C1 segment of cervical spinal cord (tissue), 14 donors: ENCODE measurements at regions not wholly inside any gene's neighbourhood (a gene's known extent, or its start where the extent isn't known, plus 50 kb on each side); places are given as distances from the start of the nearest gene placed in this dataset.
"Not testable (repeated sequence)": the region's sequence is repeated elsewhere in the genome, so short reads cannot be mapped to it uniquely, and the experiment has no call there.

Experiments used
- DNase-seq, 14 donors: peaks; one replicate each; lab custom pipeline; 2025; lab: John Stamatoyannopoulos, UW

DNA sequence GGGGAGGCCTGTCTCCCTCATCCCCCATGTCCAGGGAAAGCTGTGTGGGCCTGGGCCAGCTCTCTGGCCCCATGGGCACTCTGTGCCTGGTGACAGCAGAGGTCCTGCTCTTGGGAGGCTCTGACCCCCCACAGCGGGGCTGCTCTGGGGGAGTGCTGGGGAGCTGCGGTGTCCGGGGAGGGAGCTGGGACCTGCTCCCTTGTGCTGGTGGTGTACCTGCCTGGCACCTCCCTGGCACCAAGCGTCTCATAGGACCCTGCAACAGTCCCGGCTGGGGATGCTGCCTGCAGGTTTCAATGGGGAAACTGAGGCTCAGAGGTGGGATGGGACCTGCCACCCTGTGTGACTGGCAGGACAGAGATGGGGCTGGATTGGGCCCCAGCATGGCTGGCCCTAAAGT, 111.3 kb downstream of the KIF26A start:
- no peak for DNase-seq

- DNase-seq, result no peak
Observed at GRCh38 chr14:104250175-104250574, 111.8 kb downstream of the KIF26A start.

DNA sequence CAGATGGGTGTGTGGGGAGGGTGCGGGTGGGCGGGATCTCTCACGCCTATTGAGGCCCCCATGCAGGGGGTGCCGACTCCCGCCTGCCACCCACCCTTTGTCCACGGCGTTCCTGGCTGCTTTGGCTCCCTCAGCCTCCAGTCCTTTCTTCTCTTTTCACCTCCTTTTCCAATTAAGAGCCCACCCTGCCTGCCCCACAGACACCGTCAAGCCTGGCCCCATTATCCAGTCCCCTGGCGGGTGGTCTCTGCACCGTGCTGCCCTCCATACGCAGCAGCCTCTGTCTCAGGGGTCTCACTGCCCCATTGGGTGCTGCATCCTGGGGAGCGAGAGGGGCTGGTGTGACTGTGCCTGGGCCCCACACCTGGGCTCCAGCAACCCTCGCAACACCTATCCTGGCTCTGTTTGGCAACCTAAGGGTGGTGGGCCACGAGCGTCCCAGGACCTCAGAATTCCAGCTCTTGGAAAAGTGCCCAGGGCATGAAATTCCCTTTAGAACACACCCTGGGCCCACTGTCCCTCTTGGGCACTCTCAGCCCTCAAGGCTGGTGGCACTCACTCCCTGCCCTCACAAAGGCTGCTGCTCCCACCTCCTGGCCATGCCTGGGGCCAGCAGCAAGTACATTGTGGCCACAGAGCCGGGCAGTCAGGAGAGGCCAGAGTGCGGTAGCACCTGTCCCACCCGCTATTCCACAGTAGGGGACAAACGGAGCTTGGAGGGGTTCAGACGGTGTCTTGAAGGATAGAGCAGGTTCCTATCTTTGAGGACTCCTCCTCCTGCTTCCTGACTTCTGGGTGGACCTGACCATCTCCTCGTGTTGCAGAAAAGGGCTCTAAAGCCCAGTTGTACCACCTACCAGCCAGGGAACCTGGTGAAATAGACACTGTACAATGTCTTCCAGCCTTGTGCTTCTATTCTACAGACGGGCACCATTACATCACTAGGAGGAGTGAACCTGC, 114.1 kb downstream of the KIF26A start:
- no peak for DNase-seq

- DNase-seq, result no peak
Observed at GRCh38 chr14:104253223-104253822, 114.9 kb downstream of the KIF26A start.

DNA sequence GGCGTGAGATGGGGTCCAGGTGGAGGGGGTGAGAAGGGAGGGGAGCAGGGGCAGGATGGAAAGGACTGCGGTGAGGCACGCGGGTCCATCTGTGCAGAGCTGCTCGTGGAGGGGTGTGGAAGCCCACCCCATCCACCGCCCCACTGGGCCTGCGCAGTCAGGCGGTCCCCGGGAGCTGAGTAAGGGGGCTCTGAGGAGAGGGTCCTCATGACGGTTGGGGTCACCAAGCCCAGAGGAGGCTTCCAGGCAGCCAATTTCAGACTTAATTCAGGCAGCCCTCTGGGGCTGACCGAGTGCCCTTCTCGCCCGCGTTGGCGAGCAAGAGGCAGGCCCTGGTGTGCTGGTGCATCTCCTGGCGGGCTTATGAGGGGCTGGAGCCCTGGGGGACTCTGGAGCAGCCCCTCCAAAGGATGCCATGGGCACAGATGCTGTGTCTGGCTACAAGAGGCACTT, 115.5 kb downstream of the KIF26A start:
- DNase-seq, result no peak

GRCh38 chr14:104254735-104255400, 116.5 kb downstream of the KIF26A start:
- DNase-seq, result no peak

GRCh38 chr14:104256025-104256424, 117.6 kb downstream of the KIF26A start:
- DNase-seq, result no peak

DNA sequence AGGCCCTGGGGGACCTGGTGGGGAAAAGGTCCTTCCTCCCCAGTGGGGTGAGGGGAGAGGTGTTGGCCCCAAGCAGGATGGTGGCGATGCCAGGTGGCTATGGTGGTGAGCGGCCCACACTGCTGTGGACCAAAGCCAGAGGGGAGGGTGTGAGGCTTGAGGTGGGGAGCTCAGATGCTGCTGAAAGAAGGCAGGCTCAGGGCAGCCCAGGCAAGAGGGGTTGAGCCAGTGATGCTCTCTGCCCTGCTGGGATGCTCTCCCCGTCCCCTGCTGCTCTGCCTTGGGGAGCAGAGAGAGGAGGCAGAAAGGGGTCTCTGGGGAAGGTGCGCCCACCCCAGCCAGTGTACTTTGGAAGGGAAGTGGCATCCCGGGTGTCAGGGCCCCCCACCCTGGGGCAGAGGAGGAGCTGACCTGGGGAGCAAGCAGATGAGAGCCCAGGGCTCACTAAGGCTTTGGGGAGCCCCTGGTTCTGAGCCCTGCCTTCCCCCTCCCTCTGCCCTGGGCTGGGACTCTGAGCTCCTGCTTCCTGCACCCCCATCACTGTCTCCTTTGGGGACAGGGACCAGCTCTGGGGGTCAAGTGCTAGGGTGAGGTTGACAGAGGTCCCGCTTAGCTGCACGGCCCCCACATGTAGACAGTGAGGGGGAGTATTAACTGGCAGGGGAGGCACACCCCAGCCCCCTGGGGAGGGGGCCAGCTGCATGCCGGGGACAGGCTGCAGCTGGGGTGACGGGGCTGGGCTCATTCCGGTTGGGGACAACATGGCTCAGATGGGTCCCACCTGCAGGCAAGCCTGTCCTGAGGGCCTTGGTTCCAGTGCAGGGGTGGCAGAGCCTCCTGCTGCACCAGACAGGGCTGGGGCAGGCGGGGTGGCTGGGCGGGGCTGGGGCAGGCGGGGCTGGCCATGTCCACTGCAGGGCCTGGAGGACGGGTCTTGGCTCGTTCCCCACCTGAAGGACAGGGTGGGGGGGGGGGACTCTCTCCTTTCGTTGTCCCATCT, 124.4 kb downstream of the KIF26A start:
- no peak for DNase-seq

GRCh38 chr14:104263675-104264358, 125.4 kb downstream of the KIF26A start:
- no peak for DNase-seq

DNA sequence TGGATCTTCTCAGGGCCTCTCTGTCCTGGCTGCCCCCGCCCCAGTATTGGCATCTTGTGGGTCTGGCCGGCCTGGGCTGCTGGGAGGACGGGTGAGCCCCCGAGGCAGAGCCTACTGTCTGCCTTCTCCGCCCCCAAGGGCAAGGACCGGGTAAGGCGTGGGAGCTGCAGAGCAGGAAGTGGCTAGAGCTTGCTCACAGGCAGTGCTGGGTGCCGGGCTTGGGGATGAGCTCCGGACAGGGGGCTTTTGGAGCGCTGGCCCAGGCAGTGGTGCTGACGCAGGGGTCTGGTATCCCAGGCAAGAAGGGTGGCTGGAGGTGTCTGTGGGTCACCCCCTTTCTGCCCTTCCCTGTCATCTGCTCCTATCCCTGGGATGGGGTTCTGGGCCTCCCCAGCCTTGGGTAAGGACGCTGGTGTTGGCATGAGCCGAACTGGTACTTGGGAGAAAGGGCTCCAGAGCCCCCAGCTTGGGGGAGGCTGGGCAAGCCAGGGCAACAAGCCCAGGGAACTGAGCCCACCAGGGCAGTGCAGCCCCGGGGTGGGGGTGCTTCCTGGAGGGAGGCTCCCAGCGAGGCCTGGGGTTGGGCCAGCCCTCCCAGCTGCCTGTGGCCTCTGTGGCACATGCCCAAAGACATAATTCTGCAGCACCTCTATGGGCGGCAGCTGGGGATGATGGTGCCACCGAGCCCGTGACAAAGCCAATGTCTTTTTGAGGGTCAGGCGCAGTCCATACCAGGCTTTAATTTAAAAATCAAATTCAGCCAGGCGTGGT, 126.3 kb downstream of the KIF26A start:
- DNase-seq, result no peak

GRCh38 chr14:104265918-104266630, 127.7 kb downstream of the KIF26A start:
- DNase-seq, result no peak

GRCh38 chr14:104266631-104267575, 128.5 kb downstream of the KIF26A start:
- DNase-seq, result no peak

- no peak for DNase-seq
Observed at GRCh38 chr14:104267895-104268294, 129.5 kb downstream of the KIF26A start.

- no peak for DNase-seq
Observed at GRCh38 chr14:104268295-104268694, 129.9 kb downstream of the KIF26A start.

- DNase-seq, result no peak
Observed at GRCh38 chr14:104268725-104269436, 130.5 kb downstream of the KIF26A start.

- DNase-seq, result not testable (repeated sequence)
Observed at GRCh38 chr14:104269511-104270241, 131.3 kb downstream of the KIF26A start.

DNA sequence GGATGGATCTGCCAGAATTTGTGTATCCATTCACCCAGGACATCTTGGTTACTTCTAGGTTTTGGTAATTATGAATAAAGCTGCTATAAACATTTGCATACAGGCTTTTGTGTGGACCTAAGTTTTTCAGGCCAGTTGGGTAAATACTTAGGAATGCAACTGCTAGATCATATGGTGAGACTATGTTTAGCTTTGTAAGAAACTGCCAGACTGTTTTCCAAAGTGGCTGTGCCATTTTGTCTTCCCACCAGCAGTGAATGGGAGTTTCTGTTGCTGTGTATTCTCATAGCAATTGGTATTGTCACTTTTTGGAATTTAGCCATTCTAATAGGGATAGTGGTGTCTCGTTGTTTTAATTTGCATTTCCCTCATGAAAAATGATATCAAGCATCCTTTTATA, 133.0 kb downstream of the KIF26A start:
- no peak for DNase-seq
